ENCODE measurements at regions not wholly inside any gene's neighbourhood (a gene's known extent, or its start where the extent isn't known, plus 50 kb on each side); places are given as distances from the start of the nearest gene placed in this dataset.

DNA sequence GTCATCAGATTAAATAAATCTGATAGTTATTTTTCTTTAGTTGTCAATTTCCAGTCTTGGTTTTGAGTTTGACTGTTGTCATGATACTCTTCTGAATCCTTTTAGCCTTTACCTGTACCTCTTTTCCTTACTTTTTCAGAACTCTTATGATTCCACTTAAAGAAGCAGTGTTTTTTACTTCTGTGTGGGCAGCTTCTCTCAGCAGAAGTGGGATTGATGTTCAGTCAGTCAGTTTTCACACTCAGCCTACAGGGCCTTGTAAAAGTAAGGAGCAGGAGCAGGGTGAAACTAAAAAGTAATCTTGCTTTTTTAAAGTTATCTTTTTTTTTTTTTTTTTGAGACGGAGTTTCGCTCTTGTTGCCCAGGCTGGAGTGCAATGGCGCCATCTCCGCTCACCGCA lies 75.1 kb downstream of the HAUS1 start:
- TF ChIP-seq CTCF (IDR thresholded peaks at IDR 0.05; ENCODE audit: low read depth, low read length), result no peak
- TF ChIP-seq, protein P1, sequence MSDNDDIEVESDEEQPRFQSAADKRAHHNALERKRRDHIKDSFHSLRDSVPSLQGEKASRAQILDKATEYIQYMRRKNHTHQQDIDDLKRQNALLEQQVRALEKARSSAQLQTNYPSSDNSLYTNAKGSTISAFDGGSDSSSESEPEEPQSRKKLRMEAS (IDR thresholded peaks at IDR 0.05; ENCODE audit: low read depth, low read length), result no peak
